Loucy (cell line): ENCODE measurements at regions not wholly inside any gene's neighbourhood (a gene's known extent, or its start where the extent isn't known, plus 50 kb on each side); places are given as distances from the start of the nearest gene placed in this dataset.

Experiments used
- CTCF ChIP-seq: fragments of 200-600 bp; sonication (generic); conservative IDR thresholded peaks from 2 replicates; pipeline ENCODE4 v1.5.1; 2014; ENCODE audit warnings: mild to moderate bottlenecking, antibody characterized with exemption, low read length
- EZH2phosphoT487 ChIP-seq: fragments of 200-600 bp; IDR thresholded peaks from 2 replicates; pipeline ENCODE4 v1.6.1; 2018; ENCODE audit warnings: antibody characterized with exemption, mild to moderate bottlenecking, moderate library complexity, borderline replicate concordance

DNA sequence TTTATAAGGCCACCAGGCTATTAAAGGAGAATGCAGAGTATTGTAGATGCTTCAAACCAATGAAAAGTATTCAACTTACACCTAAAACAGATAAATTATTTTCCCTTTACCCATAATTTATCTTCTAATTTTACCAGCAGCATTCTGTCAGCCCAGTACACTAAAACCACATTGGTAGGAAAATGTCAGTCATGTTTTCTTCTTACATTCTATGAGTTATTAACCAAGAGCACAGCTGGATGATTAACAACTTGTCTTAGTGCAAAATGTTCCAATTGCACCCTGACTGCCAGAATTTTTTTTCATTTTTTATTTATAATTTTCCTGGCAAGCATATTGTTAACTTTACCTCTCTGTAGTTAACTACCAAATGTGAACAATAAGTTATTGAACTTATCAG is 79.0 kb upstream of the WDR75 start:
- TF ChIP-seq CTCF (no peak), EZH2phosphoT487 (no peak)
